ENCODE measurements at regions not wholly inside any gene's neighbourhood (a gene's known extent, or its start where the extent isn't known, plus 50 kb on each side); places are given as distances from the start of the nearest gene placed in this dataset.
"Not testable (repeated sequence)": the region's sequence is repeated elsewhere in the genome, so short reads cannot be mapped to it uniquely, and the experiment has no call there.

DNA sequence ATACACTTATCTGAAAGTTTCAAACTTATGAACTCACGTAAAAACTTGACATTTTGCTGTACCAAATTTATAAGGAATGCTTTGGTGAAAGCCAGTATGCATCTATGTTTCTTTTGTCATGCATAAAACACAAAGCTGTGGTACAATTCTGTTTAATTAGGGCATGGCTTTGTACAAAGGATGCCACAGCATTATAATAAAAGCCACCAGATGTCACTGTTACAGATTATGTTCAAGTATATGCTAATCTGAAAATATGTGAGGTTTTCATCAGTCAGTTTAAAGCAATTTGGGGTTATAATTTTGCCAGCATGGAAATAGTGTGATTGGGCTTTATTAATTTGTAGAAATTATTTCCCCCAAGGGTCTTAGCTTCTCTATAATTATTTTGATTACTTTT is 69.0 kb downstream of the ATOH1 start:
- no peaks in the 10 kb centered on the region for H3K27me3 ChIP-seq (ENCODE audit: control insufficient read depth, insufficient read depth, low read length)
- no peaks in the 10 kb centered on the region for H3K36me3 ChIP-seq (ENCODE audit: control insufficient read depth, insufficient read depth, low read length)
- TF ChIP-seq, protein P1, sequence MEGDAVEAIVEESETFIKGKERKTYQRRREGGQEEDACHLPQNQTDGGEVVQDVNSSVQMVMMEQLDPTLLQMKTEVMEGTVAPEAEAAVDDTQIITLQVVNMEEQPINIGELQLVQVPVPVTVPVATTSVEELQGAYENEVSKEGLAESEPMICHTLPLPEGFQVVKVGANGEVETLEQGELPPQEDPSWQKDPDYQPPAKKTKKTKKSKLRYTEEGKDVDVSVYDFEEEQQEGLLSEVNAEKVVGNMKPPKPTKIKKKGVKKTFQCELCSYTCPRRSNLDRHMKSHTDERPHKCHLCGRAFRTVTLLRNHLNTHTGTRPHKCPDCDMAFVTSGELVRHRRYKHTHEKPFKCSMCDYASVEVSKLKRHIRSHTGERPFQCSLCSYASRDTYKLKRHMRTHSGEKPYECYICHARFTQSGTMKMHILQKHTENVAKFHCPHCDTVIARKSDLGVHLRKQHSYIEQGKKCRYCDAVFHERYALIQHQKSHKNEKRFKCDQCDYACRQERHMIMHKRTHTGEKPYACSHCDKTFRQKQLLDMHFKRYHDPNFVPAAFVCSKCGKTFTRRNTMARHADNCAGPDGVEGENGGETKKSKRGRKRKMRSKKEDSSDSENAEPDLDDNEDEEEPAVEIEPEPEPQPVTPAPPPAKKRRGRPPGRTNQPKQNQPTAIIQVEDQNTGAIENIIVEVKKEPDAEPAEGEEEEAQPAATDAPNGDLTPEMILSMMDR (IDR thresholded peaks at IDR 0.05; ENCODE audit: insufficient read depth, low read depth, low read length): peak; percentile 14; the same call in 1 of the 2 replicates
- ChIA-PET CTCF (no interaction called here), POLR2A (no interaction called here)
- no peak overlapping the region for H3K4me3 ChIP-seq (ENCODE audit: low read depth, low read length)
- no peak for DNase-seq (ENCODE audit: low read depth)

DNA sequence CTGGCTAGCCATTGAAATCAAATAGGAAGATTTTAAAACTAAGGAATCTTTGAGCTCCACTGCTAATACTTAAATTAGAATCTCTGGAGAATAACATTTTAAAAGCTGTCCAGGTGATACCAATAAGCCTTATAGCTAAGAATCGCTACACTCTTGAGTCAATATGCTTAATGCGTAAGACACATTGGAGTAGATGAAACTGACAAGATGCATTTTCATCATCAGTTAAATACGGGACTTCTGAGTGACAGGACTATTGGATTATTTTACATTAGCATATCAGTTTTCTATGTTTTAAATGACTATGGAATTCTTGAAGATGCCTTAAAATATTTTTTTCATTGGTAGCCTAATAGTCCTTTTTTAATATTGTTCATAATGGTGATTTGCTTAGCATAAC is 80.2 kb downstream of the ATOH1 start:
- Histone ChIP-seq H3K4me3 (ENCODE audit: low read depth, low read length) (no peak overlapping the region), H3K36me3 (ENCODE audit: control insufficient read depth, insufficient read depth, low read length) (no peaks in the 10 kb centered on the region), H3K27me3 (ENCODE audit: control insufficient read depth, insufficient read depth, low read length) (no peaks in the 10 kb centered on the region)
- TF ChIP-seq, protein P1 (IDR thresholded peaks at IDR 0.05; ENCODE audit: insufficient read depth, low read depth, low read length): no peak
- ChIA-PET POLR2A (no interaction called here), CTCF (no interaction called here)
- no peak for DNase-seq (ENCODE audit: low read depth)

DNA sequence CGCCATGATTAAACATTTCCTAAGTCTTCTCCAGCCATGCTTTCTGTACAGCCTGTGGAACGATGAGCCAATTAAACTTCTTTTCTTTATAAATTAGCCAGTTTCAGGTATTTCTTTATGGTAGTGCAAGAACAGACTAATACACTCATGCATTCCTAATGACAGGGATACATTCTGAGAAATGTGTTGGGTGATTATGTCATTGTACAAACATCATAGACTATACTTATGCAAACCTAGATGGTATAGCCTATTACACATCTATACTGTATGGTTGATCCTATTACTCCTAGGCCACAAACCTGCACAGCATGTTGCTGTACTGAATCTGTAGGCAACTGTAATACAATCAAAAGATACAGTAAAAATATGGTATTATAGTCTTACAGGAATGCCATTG is 83.1 kb downstream of the ATOH1 start:
- TF ChIP-seq, protein P1 (IDR thresholded peaks at IDR 0.05; ENCODE audit: insufficient read depth, low read depth, low read length): no peak
- no peaks in the 10 kb centered on the region for H3K36me3 ChIP-seq (ENCODE audit: control insufficient read depth, insufficient read depth, low read length)
- H3K4me3 ChIP-seq (ENCODE audit: low read depth, low read length): no peak overlapping the region
- POLR2A ChIA-PET: no interaction called here
- H3K27me3 ChIP-seq (ENCODE audit: control insufficient read depth, insufficient read depth, low read length): no peaks in the 10 kb centered on the region
- CTCF ChIA-PET: no interaction called here
- DNase-seq (ENCODE audit: low read depth): no peak

DNA sequence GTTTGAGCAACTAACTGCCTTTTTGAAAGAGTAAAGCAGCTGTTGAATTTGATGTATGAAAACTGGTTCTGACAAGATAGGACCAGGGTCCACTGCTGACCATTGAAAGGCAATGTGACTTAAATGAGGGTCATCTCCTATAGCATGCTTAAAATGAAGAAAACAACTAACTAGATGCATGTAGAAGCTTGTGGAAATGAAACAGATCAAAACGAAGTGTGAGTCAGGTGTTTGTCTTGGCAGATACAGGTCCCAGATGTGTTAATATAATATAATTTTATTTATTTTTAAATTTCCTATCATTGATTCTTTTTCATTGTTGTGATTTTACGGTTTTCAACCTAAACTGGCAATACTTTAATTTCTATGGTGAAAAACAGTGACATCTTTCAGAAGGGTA is 83.6 kb downstream of the ATOH1 start:
- ChIA-PET POLR2A (no interaction called here), CTCF (no interaction called here)
- H3K4me3 ChIP-seq (ENCODE audit: low read depth, low read length): no peak overlapping the region
- no peaks in the 10 kb centered on the region for H3K36me3 ChIP-seq (ENCODE audit: control insufficient read depth, insufficient read depth, low read length)
- DNase-seq (ENCODE audit: low read depth): no peak
- H3K27me3 ChIP-seq (ENCODE audit: control insufficient read depth, insufficient read depth, low read length): no peaks in the 10 kb centered on the region
- TF ChIP-seq, protein P1 (IDR thresholded peaks at IDR 0.05; ENCODE audit: insufficient read depth, low read depth, low read length): no peak

DNA sequence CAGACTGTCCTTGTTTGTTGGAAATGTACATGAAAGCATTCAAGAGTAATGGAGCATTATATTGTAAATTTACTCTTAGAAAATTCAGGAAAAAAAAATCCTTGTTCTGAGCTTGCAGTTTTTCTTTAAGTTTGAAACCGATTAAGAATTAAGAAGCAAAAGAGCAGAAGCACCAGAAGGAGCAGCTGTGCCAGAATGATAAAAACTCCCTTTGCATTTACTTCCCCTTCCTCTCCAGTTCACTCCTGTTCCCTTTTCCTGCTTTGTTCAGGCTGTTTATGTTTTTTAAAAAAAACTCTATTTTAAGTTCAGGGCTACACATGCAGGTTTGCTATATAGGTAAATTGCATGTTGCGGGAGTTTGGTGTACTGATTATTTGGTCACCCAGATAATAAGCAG is 90.3 kb downstream of the ATOH1 start:
- Histone ChIP-seq H3K36me3 (ENCODE audit: control insufficient read depth, insufficient read depth, low read length) (no peaks in the 10 kb centered on the region), H3K27me3 (ENCODE audit: control insufficient read depth, insufficient read depth, low read length) (no peaks in the 10 kb centered on the region), H3K4me3 (ENCODE audit: low read depth, low read length) (no peak overlapping the region)
- CTCF ChIA-PET: no interaction called here
- POLR2A ChIA-PET: no interaction called here
- DNase-seq (ENCODE audit: low read depth): no peak
- TF ChIP-seq, protein P1 (IDR thresholded peaks at IDR 0.05; ENCODE audit: insufficient read depth, low read depth, low read length): no peak

DNA sequence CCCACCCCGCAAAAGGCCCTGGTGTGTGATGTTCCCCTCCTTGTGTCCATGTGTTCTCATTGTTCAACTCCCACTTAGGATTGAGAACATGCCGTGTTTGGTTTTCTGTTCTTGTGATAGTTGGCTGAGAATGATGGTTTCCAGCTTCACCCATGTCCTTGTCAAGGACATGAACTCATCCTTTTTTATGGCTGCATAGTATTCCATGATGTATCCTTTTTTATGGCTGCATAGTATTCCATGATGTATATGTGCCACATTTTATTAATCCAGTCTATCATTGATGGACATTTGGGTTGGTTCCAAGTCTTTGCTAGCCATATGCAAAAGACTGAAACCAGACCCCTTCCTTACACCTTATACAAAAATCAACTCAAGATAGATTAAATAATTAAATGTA is 95.0 kb downstream of the ATOH1 start:
- H3K36me3 ChIP-seq (ENCODE audit: control insufficient read depth, insufficient read depth, low read length); DNase-seq (ENCODE audit: low read depth); H3K4me3 ChIP-seq (ENCODE audit: low read depth, low read length); H3K27me3 ChIP-seq (ENCODE audit: control insufficient read depth, insufficient read depth, low read length); POLR2A ChIA-PET; CTCF ChIA-PET: not testable (repeated sequence)
